Germinal center (tissue), 1 donor: ENCODE measurements at regions not wholly inside any gene's neighbourhood (a gene's known extent, or its start where the extent isn't known, plus 50 kb on each side); places are given as distances from the start of the nearest gene placed in this dataset.

Source experiments
- DNase-seq: peaks from one replicate; pipeline ENCODE4 v3.0.0; 2012; ENCODE audit warnings: mixed read lengths, low spot score

DNA sequence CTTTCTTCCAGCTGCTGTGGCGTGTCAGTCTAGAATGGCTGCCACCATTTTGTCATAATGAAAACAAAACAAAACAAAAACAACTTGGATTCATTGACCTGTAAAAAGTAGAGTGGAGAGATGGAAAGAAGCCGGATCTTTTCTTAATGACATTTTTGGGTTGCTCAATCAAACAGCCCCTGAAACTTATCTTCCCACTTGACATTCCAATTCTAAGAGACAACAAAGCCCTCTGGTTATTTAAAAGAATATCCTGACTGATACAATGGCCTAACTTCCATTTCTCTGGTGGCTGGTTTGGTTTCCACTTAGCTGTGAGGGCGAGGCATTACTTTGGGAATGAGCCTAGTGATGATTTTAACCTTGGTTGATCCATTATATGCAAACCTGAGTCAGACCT lies 123.7 kb downstream of the AQP4 start:
- no peak for DNase-seq

DNA sequence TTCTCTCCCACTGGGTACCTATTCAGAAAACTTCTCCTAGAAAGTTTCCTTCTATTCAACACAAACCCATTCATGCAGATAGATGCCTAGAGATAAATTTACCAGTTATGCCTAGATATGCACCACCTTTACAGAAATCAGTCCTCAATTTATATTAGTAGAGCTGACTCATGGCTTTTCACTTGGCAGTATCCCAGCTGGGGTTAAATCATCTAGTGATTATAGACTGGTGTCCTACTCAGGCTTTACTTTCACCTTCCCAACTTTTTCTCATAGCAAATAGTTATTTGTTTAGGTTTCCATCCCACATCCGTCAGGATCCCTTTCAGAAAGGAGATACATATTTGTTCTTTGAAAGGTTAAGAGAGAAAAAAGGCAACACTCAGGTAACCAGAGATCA lies 124.5 kb downstream of the AQP4 start:
- DNase-seq: no peak

DNA sequence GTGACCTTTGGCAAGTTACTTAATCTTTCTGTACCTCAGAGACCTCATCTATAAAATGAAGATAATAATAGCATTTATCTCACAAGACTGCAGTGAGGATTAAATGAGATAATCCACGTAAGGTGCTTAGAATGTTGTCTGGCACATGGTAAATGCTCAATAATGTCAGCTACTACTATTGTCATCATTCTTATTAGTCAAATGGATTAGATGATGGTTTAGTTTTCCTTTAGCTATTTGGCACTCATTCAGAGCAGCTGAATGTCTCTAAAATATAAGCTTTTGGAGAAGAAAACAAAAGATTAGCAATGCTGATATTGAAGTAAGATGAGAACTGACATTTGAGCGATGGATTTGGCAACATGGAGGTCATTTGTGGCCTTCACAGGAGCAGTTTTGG lies 125.1 kb downstream of the AQP4 start:
- no peak for DNase-seq

DNA sequence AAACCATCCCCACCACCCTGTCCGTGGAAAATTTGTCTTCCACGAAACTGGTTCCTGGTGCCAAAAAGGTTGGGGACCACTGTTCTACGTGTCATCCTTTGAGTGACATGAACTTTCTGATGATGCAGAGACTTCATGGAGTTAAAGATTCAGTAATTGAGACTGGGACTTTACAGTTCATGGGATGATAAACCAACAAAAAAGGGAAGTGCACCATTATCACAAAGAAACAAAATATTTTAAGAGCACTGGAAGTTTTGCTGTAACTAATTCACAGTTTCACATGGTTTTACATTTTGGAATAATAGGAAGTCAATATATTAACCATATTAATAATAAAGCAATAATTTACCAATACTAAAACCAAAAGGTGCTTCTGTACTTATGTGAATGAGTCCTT lies 126.8 kb downstream of the AQP4 start:
- DNase-seq: no peak

DNA sequence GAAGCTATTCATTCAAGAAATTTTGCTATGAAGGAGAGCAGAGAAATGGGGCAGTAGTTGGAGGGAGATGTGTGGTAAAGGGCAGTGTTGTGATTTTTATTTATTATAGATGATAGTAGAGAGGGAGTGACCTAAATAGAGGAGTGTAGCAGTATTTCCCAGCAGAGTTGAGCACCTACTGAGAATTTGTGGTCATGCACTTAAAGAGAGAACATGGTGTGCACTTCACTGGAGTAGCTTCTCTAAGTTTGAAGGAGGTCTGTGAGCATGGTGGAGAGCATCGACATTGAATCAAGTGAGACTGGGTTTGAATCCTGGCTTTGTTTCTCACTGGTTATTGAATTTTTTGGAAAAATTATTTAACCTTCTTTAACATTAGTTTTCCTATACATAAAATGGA lies 129.2 kb downstream of the AQP4 start:
- no peak for DNase-seq

DNA sequence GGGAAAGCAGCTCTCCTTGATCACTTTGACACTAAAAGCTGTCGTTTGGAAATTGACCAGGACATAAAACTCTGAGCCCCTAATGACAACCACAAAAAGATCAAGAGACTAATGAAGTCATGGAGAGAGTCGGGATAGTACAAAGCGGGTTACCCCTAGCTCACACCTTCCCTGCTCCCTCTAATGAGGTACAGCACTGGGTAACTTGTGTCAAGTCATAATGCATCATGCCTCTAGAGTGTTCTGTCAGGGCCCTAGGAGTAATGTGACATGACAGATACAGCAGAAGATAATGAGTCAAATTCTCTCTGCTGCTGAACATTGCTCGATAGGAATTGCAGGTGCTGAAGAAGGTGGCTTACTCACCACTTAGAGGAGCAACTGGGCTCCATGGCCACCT lies 130.7 kb downstream of the AQP4 start:
- no peak for DNase-seq

DNA sequence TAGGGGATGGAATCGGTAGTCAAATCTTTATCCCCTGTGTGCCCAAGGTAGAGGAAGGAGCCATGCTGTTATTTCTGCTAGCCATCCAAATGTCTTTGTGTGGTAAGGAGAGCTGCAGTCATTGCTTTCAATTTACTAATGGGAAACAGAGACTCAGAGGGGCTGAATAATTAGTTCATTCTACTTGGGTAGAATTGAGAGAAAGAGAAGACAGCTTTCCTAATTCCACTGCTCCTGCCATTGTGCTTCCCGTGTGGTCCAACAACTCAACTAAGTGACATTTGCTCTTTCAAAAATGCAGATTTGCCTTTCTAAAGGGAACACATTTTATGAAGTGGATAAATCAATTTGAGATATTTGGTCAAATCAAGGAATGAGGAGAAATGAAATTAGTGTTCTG lies 136.1 kb downstream of the AQP4 start:
- no peak for DNase-seq

DNA sequence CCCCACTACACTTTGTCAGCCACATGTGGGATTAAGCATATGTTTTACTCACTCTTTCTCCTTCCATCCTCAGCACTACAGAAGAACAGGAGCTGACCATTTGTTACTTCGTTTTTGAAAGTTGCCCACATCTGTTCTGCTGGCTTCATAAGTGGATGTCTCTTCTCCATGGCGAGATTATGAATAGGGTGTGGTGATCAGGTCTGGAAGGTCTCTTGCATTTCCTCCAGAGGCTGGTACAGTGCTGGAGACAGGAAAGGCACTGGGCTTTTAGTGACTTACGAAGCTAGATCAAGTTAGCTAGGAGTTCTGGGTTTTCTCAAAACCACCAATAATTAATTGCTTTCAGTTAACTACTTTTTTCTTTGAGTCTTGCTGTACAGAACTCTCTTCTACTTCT lies 136.5 kb downstream of the AQP4 start:
- no peak for DNase-seq

DNA sequence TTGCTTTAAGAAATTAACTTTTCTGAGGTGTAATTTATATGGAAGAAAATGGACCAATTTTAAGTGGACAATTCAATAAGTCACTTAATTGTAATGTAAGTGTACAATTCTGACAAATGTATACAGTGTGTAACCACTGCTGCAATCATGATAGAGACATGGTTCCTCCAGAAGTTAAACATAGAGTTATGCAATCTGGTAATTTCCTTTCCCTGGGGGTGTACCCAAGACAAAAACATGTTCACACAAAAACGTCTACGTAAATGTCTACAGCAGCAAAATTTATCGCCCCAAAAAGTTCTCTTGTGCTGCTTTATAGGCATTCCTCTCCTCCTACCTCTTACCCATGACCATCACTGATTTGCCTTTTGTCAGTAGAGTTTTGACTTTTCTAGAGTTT lies 141.5 kb downstream of the AQP4 start:
- DNase-seq: no peak

DNA sequence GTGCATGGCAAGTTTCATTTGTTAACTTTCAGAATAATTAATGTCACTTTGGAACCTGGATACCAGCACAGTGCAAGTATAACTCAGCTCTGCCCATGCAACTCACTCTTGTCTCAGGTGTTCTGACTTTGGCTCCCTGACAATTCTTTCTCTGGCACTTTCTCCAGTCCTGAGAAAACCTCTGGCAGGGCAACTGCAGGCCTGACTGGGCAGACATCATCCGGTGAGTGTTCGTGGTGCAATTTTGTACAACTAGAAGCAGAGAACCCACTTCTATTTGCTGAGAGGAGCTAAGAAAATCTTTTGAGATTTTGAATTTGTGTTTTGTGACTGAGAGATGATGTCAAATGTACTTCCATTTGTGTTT lies 143.0 kb downstream of the AQP4 start:
- DNase-seq: no peak

DNA sequence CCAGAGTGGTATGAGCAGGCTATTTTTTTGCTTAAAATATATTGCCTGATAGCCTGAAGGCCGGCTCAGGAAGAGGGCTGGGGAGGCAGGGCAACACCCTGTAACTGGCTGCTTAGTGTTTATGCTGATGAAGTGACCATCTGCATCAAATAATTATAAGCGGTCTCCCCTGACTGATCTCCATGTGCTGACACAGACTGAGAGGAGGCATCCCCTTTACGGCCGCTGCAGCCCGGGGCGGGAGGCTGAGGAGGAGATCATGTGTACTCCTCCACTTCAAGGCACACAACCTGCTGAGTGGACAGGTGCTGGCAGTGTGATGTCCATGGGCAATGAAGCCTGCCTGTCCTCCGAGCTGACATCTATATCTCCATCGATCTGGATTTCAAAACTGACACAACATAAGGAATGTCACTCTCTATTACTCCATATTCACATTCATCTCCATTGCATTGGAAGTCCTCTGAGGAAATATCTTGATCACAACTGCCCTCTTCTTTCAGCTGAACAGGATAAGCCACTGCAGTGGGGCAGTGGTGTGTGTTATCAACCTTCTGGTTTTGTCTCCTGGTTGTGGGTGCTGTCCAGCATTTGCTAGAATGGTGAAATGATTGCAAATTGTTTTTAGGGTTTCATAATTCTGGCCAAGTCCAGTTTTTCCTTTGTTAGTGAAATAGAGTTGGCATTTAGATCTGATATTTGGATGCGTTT lies 143.5 kb downstream of the AQP4 start:
- DNase-seq: no peak

DNA sequence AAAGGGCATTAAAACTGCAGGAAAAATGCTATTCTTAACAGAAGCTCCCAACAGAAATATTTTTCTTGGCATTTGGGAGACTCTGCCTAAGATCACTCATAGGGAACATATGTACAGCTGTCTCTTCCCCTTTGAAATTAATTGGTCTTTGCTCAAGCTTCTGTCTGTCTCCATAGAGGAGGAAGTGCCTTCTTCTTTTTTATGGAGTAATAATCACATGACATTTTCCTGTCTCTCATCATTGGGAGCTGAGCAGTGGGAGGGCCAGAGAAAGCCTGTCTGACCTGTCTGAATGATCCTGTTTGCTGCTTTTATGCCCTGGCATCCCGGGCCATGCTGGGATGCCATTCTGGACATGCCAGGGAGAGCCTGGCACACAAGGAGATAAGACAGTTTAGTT lies 145.6 kb downstream of the AQP4 start:
- no peak for DNase-seq

DNA sequence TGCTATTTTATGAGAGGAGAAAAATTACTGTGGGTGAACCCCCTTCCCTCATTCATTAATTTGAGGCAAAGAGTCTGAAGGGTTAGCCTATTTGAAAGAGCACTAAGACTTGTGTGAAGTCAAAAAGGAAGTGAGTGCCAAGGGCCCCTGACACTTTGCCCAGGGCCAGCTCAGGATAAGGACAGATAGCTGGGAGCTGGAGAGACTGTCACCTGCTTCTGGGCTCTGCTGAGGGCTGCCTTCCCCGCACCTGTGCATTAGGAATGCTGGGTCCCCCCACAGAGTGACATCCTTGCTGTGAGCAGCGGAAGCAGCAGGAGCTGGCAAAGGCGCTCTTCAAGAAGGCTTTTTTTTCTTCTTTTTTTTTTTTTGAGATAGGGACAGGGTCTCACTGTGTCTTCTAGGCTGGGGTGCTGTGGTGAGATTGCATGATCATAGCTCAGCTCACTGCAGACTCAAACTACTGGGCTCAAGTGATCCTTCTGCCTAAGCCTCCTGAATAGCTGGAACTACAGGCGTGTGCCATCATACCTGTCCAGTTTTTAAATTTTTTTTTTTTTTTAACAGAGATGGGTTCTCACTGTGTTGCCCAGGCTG lies 148.3 kb downstream of the AQP4 start:
- no peak for DNase-seq

DNA sequence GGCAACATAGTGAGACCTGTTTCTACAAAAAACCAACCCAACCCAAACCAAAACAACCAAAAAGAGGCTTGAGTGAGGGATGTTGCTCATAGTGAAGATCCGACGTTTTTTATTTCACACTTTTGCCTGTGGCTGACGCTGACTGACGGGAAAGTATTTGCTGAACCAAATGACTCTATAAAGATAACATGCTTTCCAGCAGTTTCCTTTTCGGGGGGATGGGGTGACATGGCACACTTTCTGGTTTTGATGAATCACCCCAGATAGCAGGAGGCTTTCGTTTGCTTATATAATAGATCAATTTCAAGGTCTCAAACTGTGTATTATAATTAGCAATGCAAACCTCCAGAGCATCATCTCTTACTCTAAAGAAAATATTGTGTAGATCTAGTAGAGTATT lies 150.8 kb downstream of the AQP4 start:
- no peak for DNase-seq

DNA sequence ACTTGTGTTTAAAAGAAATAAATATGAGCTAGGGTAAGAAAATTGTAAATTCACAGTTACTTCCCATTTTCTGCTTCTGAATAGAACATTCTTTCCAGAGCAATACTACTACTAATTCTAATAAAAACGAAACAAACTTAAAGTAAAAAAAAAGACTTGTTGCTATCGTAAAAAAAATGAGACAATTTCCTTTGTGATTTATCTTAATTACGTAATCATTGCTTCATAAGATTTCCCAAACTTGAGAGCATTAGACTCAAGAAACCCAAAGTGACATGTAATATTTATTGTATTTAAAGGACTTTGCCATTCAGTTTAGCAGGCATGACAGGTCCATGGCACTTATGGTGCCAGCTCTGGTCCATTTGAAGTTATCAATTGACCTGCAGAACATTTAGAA lies 153.8 kb downstream of the AQP4 start:
- no peak for DNase-seq

DNA sequence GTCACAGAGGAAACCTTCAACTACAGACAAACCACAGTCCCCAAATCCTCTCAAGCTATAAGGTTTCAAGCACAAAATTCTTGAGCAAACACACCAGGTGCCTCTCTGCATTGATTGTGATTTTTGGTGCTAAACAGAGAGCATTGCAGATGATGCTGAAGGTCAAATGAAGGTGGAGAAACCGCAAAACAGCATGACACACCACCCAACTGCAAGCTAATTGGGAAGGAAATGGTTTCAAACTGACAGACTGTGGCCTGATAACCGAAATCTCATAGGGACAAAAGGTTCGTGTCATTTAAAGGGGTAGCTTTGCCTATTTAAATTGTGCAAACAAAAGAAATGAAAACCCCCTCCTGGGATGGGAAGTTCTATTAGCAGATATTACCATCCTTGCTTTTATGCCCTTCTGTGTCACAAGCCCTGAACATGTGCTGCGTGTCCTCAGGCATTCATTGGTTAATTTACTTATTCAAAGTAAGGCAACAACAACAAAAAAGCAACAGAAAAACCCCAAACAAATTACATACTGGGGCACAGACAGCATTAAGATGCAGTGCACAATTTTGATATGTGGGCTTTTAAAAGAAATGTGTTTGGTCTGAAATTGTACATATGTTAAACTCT lies 154.9 kb downstream of the AQP4 start:
- no peak for DNase-seq

DNA sequence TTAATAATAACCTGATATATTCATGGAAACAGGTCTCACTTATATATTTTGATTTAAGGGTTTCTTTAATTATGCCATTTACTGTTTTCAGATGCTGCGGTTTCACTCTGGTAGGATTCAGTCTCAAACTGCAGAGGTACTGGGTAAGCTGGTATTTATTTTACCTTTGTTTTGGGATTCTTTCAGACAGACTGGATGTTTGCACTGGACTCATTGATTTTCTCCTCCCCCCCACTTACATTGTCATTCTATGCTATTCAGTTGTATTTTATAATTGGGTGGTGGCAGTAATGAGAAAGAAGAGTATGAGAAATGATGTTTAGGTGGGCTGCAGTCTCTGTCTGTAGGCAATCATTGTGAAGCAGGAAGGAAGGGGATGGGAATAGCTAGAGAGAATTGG lies 155.6 kb downstream of the AQP4 start:
- no peak for DNase-seq

DNA sequence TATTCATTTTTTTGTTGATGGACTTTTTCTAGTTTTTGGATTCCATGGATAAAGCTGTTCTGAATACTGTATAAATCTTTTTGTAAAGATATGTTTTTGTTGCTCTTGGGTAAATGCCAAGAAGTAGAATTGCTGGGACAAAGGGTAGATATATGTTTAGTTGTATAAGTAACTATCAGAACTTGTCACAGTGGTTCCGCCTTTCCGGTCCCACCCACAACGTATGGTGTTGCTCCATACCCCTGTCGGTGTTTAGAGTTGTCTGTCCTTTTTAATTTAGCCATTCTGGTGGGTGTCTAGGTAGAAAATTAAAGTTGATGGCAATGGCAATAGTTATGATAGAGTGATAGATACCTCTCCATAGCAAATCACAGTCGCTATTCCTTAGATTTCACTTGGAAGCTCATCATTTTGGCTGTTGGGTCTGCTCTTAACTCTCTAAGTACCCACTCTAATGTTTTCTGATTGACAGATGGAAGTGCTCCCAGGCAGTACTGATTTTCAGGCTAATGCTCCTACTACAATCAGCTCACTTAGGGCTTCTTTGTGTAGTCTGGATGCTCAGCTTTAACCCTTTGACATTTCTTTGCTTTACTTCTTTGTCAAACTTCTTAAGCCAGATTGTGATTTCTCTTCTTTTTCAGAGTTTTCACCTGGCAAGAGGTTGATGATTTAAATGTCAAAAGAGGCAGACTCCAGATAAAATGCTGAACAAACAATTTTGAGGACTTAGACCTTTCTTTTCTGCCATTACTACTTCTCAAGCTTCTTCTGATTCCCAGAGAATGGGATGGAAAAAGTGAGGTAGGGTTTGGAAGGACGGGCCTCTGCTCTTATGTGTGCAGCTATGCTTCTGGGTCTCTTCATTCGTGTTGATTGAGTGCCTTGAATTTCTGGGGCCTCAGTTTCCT lies 156.4 kb downstream of the AQP4 start:
- DNase-seq: no peak

DNA sequence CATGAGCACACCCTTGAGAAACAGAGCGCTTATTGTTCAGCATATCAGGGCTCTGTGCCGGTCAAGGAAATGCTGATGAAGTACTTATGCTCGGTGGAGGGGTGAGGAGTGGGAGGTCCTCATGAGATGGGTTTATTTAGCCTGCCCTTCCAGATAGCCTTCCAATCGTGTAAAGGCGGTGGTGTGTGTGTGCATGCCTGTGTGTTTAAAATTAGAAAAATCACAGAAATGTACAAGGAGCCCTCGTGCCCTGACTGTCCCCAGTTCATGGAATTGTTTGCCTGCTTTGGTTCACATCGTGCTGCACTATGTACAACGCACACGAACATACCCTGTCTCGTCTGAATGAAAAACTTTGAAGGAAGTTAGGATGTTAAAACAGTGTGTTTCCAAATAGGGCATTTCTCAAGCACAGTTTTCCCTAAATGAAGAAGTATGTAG lies 158.6 kb downstream of the AQP4 start:
- no peak for DNase-seq

DNA sequence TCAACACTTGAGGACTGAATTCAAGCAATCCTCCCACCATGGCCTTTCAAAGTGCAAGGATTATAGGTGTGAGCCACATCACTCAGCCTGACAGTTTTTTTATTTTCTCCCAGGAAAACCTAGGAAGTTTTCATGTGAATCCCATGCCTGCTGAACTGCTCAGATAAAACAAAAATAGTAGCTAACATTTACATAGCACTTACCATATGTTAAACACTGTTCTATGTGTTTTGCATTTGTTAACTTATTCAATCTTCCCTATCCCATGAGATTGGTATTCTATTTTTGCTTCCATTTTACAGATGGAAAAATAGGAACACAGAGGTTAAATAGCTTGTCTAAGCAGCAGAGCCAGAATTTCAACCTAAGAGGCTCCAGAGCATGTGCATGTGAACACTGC lies 157.4 kb upstream of the KCTD1 start:
- no peak for DNase-seq

DNA sequence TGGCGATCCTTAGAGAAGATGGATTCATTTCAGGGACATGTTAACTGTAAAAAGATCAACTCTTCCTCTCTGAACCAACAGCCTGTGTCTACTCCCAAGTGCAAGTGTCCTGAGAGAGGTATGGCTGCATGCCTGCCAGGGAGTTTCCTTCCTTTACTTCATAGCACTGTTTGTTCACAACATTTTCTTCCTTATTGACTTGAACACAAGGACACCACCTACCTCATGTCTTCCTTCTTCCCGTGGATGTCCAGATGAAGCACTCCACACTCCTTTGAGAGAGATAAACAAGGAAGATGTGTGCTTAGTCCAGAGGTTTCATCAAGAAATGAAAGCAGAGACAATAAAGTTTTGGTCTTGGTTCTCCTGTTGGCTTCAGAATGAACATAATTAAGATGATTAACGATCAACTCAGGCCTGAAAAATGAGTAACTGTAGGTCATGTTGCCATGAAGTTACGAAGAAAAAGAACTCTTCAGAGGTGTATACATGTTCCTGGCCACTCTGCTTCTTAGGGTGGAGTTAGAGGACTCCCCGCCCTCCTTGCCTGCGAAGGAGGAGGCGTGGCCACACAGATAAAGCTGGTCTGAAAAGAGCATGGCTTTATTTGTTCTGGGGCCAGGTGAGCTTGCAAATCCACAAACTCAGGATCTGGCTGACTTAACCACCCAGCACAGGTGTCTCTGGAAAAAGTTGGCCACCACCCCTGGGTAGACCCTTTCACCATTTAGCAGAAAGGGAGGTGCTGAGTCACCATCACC lies 155.0 kb upstream of the KCTD1 start:
- DNase-seq: no peak

DNA sequence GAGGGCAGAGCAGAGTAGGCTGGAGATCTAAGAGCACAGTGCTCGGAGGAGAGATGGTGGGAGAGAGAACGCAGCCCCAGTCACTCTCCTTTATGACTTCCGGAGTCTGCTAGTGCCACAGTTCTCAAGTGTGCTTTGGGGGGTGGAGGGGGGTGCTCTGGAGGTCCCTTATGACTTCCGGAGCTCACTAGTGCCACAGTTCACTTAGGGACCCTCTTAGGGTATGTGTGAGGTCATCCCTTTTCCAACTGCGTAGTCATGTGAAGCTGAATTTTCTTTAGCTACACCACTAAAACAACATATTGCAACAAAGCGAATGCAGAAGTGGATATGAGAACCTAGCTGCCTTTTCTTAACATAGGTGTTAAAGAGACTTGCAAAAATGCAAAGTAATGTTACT lies 153.7 kb upstream of the KCTD1 start:
- no peak for DNase-seq
